ENCODE measurements at regions not wholly inside any gene's neighbourhood (a gene's known extent, or its start where the extent isn't known, plus 50 kb on each side); places are given as distances from the start of the nearest gene placed in this dataset.

GRCh38 chr15:93466380-93466779, 377.4 kb upstream of the RGMA start:
- Histone ChIP-seq H3K79me2 (ENCODE audit: insufficient read depth, low read length) (no peaks in the 10 kb centered on the region), H3K9me3 (ENCODE audit: insufficient read depth, low read depth, low read length) (no peaks in the 10 kb centered on the region), H2AFZ (ENCODE audit: low read length) (no peak overlapping the region), H3K4me2 (ENCODE audit: low read depth, low read length, poor library complexity, severe bottlenecking) (no peak overlapping the region), H3F3A (ENCODE audit: low read depth) (no peaks in the 10 kb centered on the region), H3K27me3 (ENCODE audit: insufficient read depth, low read length, poor library complexity, severe bottlenecking) (no peaks in the 10 kb centered on the region), H4K20me1 (ENCODE audit: insufficient read depth, low read length, poor library complexity, severe bottlenecking) (no peaks in the 10 kb centered on the region), H3K4me3 (ENCODE audit: low read length, poor library complexity, severe bottlenecking) (no peak overlapping the region), H3K9ac (ENCODE audit: low read depth, low read length, poor library complexity, severe bottlenecking) (no peak overlapping the region), H3K36me3 (ENCODE audit: insufficient read depth, low read length) (no peaks in the 10 kb centered on the region), H3K9me2 (replicated peaks; ENCODE audit: low read depth, low read length) (no peaks in the 10 kb centered on the region), H3K4me1 (ENCODE audit: insufficient read depth, low read length, poor library complexity, severe bottlenecking) (no peaks in the 10 kb centered on the region)
- no peak for TF ChIP-seq CTCF (conservative IDR thresholded peaks at IDR 0.05; ENCODE audit: low read length)
- no peak for TF ChIP-seq EZH2phosphoT487 (IDR thresholded peaks at IDR 0.05; ENCODE audit: borderline replicate concordance)

DNA sequence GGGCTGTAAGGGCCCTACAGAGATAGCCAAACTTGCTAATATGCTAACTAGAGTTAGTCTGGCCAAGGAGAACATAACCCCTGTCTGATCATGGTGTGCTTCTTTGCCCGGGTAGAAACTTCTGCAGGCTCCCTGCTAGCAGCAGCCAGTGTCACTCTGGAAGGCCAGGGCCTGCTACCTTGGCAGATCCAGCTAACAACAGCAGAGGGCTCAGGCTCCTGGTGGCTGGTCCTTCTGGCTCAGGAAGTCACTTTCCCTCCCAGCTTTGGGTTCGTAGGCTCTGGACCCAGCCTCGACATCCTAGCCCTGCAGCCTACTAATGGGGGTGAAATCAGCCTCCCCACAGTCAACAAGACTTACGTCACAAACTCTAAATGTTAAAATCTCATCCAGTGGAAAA, 373.7 kb upstream of the RGMA start:
- no peak overlapping the region for H3K4me2 ChIP-seq (ENCODE audit: low read depth, low read length, poor library complexity, severe bottlenecking)
- no peak overlapping the region for H3K4me3 ChIP-seq (ENCODE audit: low read length, poor library complexity, severe bottlenecking)
- no peak overlapping the region for H3K9ac ChIP-seq (ENCODE audit: low read depth, low read length, poor library complexity, severe bottlenecking)
- no peaks in the 10 kb centered on the region for H3F3A ChIP-seq (ENCODE audit: low read depth)
- H3K9me2 ChIP-seq (replicated peaks; ENCODE audit: low read depth, low read length): no peaks in the 10 kb centered on the region
- no peaks in the 10 kb centered on the region for H3K27me3 ChIP-seq (ENCODE audit: insufficient read depth, low read length, poor library complexity, severe bottlenecking)
- no peaks in the 10 kb centered on the region for H4K20me1 ChIP-seq (ENCODE audit: insufficient read depth, low read length, poor library complexity, severe bottlenecking)
- H3K79me2 ChIP-seq (ENCODE audit: insufficient read depth, low read length): no peaks in the 10 kb centered on the region
- TF ChIP-seq EZH2phosphoT487 (IDR thresholded peaks at IDR 0.05; ENCODE audit: borderline replicate concordance): no peak
- no peak for TF ChIP-seq CTCF (conservative IDR thresholded peaks at IDR 0.05; ENCODE audit: low read length)
- no peaks in the 10 kb centered on the region for H3K4me1 ChIP-seq (ENCODE audit: insufficient read depth, low read length, poor library complexity, severe bottlenecking)
- no peaks in the 10 kb centered on the region for H3K36me3 ChIP-seq (ENCODE audit: insufficient read depth, low read length)
- no peaks in the 10 kb centered on the region for H3K9me3 ChIP-seq (ENCODE audit: insufficient read depth, low read depth, low read length)
- no peak overlapping the region for H2AFZ ChIP-seq (ENCODE audit: low read length)

DNA sequence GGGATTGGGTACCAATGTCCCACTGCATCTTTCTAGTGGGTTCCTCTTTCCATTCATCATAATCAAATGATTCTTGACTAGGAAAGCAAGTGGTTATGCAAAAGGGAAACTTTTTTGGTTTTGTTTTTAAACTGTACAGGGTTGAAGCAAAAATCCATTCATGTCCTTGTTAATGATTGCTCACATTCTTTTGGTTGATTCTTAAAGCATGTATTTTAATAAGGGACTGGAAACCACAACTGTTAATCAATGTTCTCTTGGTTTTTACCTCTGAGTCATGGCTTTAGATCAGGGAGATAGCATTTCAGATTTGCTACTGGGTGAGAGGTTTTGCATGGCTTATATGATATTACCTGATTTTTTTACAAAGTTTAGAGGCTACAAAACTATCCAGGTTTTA, 371.7 kb upstream of the RGMA start:
- TF ChIP-seq EZH2phosphoT487 (IDR thresholded peaks at IDR 0.05; ENCODE audit: borderline replicate concordance) (no peak), CTCF (conservative IDR thresholded peaks at IDR 0.05; ENCODE audit: low read length) (no peak)
- no peaks in the 10 kb centered on the region for H3K79me2 ChIP-seq (ENCODE audit: insufficient read depth, low read length)
- no peaks in the 10 kb centered on the region for H3K4me1 ChIP-seq (ENCODE audit: insufficient read depth, low read length, poor library complexity, severe bottlenecking)
- H2AFZ ChIP-seq (ENCODE audit: low read length): no peak overlapping the region
- H3F3A ChIP-seq (ENCODE audit: low read depth): no peaks in the 10 kb centered on the region
- no peak overlapping the region for H3K4me3 ChIP-seq (ENCODE audit: low read length, poor library complexity, severe bottlenecking)
- no peak overlapping the region for H3K4me2 ChIP-seq (ENCODE audit: low read depth, low read length, poor library complexity, severe bottlenecking)
- no peaks in the 10 kb centered on the region for H3K9me3 ChIP-seq (ENCODE audit: insufficient read depth, low read depth, low read length)
- no peak overlapping the region for H3K9ac ChIP-seq (ENCODE audit: low read depth, low read length, poor library complexity, severe bottlenecking)
- no peaks in the 10 kb centered on the region for H3K36me3 ChIP-seq (ENCODE audit: insufficient read depth, low read length)
- no peaks in the 10 kb centered on the region for H3K27me3 ChIP-seq (ENCODE audit: insufficient read depth, low read length, poor library complexity, severe bottlenecking)
- H3K9me2 ChIP-seq (replicated peaks; ENCODE audit: low read depth, low read length): no peaks in the 10 kb centered on the region
- no peaks in the 10 kb centered on the region for H4K20me1 ChIP-seq (ENCODE audit: insufficient read depth, low read length, poor library complexity, severe bottlenecking)

All from Loucy (cell line).